GM12878 (cell line): ENCODE measurements at regions not wholly inside any gene's neighbourhood (a gene's known extent, or its start where the extent isn't known, plus 50 kb on each side); places are given as distances from the start of the nearest gene placed in this dataset.

Source experiments
- ATAC-seq: fragments of 200-7000 bp; cut with Tn5 transposase; 3 replicates; pipeline ENCODE4 v1.9.1; 2020; ENCODE audit warnings: mild to moderate bottlenecking, moderate library complexity
- BruUV-seq: library from RNA; stranded (reverse); fragments of 400-500 nt; replicated peaks from 2 replicates; lab custom pipeline; 2021; lab: Mats Ljungman, UMichigan
- CTCF ChIA-PET: fragments of 300-600 bp; sonication (Branson Sonifier 250); formaldehyde crosslinking; extraction: SDS; loops from one replicate; lab custom pipeline; 2021; ENCODE audit warnings: inconsistent platforms; lab: Yijun Ruan, JAX
- POLR2A ChIA-PET: fragments of 350-600 bp; formaldehyde crosslinking; extraction: SDS; loops from one replicate; lab custom pipeline; 2021; ENCODE audit warnings: inconsistent platforms; lab: Charles Lee
- RAD21 ChIA-PET: fragments of 300-600 bp; sonication (Branson Sonifier 250); formaldehyde crosslinking; loops from one replicate; lab custom pipeline; 2023; ENCODE audit warnings: antibody characterized with exemption; ENCODE audit not compliant: unreplicated experiment; lab: Charles Lee
- SMC1A ChIA-PET: fragments of 300-600 bp; sonication (Branson Sonifier 250); formaldehyde crosslinking; loops from one replicate; lab custom pipeline; 2023; ENCODE audit not compliant: unreplicated experiment, uncharacterized antibody; lab: Charles Lee
- DNase-seq: peaks from one replicate; pipeline ENCODE4 v3.0.0-alpha.2; 2011; ENCODE audit warnings: low read depth, low spot score
- FAIRE-seq: peaks from 3 replicates; lab custom pipeline; 2011; peaks lifted over from hg19 to GRCh38; lab: Jason Lieb, UNC
- H2AFZ ChIP-seq: 2 replicates; pipeline ENCODE4 v1.6.0; 2011; ENCODE audit warnings: low read depth, low read length, control low read depth; ENCODE audit not compliant: control insufficient read depth
- H3K27ac ChIP-seq: 2 replicates; pipeline ENCODE4 v1.5.1; 2011; ENCODE audit warnings: control low read depth; ENCODE audit not compliant: control insufficient read depth, insufficient read depth
- H3K27me3 ChIP-seq, 2 experiments: replicated peaks in 1 of 2; 2 replicates each; pipeline versions ENCODE4 v1.6.0 to v1.6.1; 2011; ENCODE audit warnings: low read length in 1 of 2; ENCODE audit not compliant: control insufficient read depth in 2 of 2, insufficient read depth in 2 of 2
- H3K36me3 ChIP-seq, 2 experiments: 2 replicates each; pipeline ENCODE4 v1.5.1; 2011; ENCODE audit warnings: low read length in 1 of 2; ENCODE audit not compliant: control insufficient read depth in 2 of 2, insufficient read depth in 2 of 2
- H3K4me1 ChIP-seq: 2 replicates; pipeline ENCODE4 v1.6.1; 2011; ENCODE audit warnings: mild to moderate bottlenecking, low read length, moderate library complexity, mixed read lengths; ENCODE audit not compliant: control insufficient read depth, insufficient read depth
- H3K4me2 ChIP-seq: 2 replicates; pipeline ENCODE4 v1.6.0; 2011; ENCODE audit warnings: control low read depth; ENCODE audit not compliant: control insufficient read depth, insufficient read depth
- H3K4me3 ChIP-seq: fragments of 200-600 bp; sonication (generic); 2 replicates; pipeline ENCODE4 v1.5.1; 2016
- H3K79me2 ChIP-seq: 2 replicates; pipeline ENCODE4 v1.6.0; 2011; ENCODE audit warnings: low read length; ENCODE audit not compliant: control insufficient read depth, insufficient read depth
- H3K9ac ChIP-seq: 2 replicates; pipeline ENCODE4 v1.8.0; 2011; ENCODE audit warnings: low read length, control low read depth, mixed read lengths; ENCODE audit not compliant: control insufficient read depth, insufficient read depth
- H3K9me3 ChIP-seq: replicated peaks from 3 replicates; pipeline ENCODE4 v1.5.1; 2011; ENCODE audit warnings: mild to moderate bottlenecking, low read length; ENCODE audit not compliant: control insufficient read depth, insufficient read depth
- H4K20me1 ChIP-seq: 2 replicates; pipeline ENCODE4 v1.6.0; 2011; ENCODE audit not compliant: control insufficient read depth, insufficient read depth
- ATF3 ChIP-seq: IDR thresholded peaks from 2 replicates; pipeline ENCODE4 v1.6.1; 2011; ENCODE audit warnings: low read depth, mild to moderate bottlenecking, low read length, moderate library complexity, borderline replicate concordance; ENCODE audit errors: extremely low read depth
- CBFB ChIP-seq: IDR thresholded peaks from 2 replicates; pipeline ENCODE4 v1.6.1; 2016; ENCODE audit warnings: antibody characterized with exemption, low read depth
- DPF2 ChIP-seq: fragments of 450-650 bp; IDR thresholded peaks from 2 replicates; pipeline ENCODE4 v1.6.1; 2017; ENCODE audit warnings: mild to moderate bottlenecking
- FOXM1 ChIP-seq: IDR thresholded peaks from 2 replicates; pipeline ENCODE4 v1.6.1; 2012; ENCODE audit warnings: low read depth, mild to moderate bottlenecking, inconsistent platforms, low read length, moderate library complexity
- HDAC2 ChIP-seq: fragments of 200-600 bp; sonication (generic); IDR thresholded peaks from 2 replicates; pipeline ENCODE4 v1.6.1; 2017
- MLLT1 ChIP-seq: fragments of 450-650 bp; IDR thresholded peaks from 2 replicates; pipeline ENCODE4 v1.6.1; 2016; ENCODE audit warnings: mild to moderate bottlenecking
- POLR2AphosphoS2 ChIP-seq: IDR thresholded peaks from 2 replicates; pipeline ENCODE4 v1.6.1; 2011; ENCODE audit warnings: low read depth, mild to moderate bottlenecking, low read length, improper control_type of control experiment, moderate library complexity
- RELA ChIP-seq: fragments of 450-650 bp; IDR thresholded peaks from 2 replicates; pipeline ENCODE4 v1.8.0; 2014; ENCODE audit warnings: borderline replicate concordance; ENCODE audit not compliant: partially characterized antibody
- SP1 ChIP-seq: IDR thresholded peaks from one replicate; pipeline ENCODE4 v1.6.1; 2011; ENCODE audit warnings: low read depth, low read length
- SRF ChIP-seq, 2 experiments: IDR thresholded peaks; 2 replicates each; pipeline ENCODE4 v1.6.1; 2011; ENCODE audit warnings: low read depth in 2 of 2, low read length in 2 of 2, mild to moderate bottlenecking in 1 of 2, moderate library complexity in 1 of 2
- SUZ12 ChIP-seq: fragments of 200-600 bp; sonication (generic); IDR thresholded peaks from one replicate; pipeline ENCODE4 v1.6.1; 2018; ENCODE audit warnings: antibody characterized with exemption, mild to moderate bottlenecking; ENCODE audit not compliant: unreplicated experiment
- YBX1 ChIP-seq: fragments of 450-650 bp; IDR thresholded peaks from 2 replicates; pipeline ENCODE4 v1.6.1; 2016; ENCODE audit warnings: antibody characterized with exemption
- ZBED1 ChIP-seq: IDR thresholded peaks from 2 replicates; pipeline ENCODE4 v1.6.1; 2016; ENCODE audit warnings: borderline replicate concordance
- ZBTB33 ChIP-seq: fragments of 450-650 bp; IDR thresholded peaks from 2 replicates; pipeline ENCODE4 v1.6.1; 2017; ENCODE audit warnings: mild to moderate bottlenecking
- ZBTB4 ChIP-seq: fragments of 450-650 bp; formaldehyde crosslinking; IDR thresholded peaks from 2 replicates; pipeline ENCODE4 v1.4.0; 2022; ENCODE audit warnings: mild to moderate bottlenecking, moderate library complexity
- ZNF274 ChIP-seq: IDR thresholded peaks from one replicate; pipeline ENCODE4 v1.8.0; 2011; ENCODE audit not compliant: insufficient read length, insufficient read depth
- ZNF622 ChIP-seq: fragments of 450-650 bp; IDR thresholded peaks from 2 replicates; pipeline ENCODE4 v1.6.1; 2017; ENCODE audit warnings: mild to moderate bottlenecking, inconsistent platforms
- WGBS: methylation state at CpG from one replicate; pipeline ENCODE4 v1.1.6; 2016; ENCODE audit warnings: low lambda C conversion rate; ENCODE audit not compliant: insufficient replicate concordance, insufficient coverage; ENCODE audit errors: missing lambda C conversion rate; 5-methylcytosine and 5-hydroxymethylcytosine counted together
- in situ Hi-C: fragments of 300-500 bp; cut with MboI; formaldehyde crosslinking; loops from 9 replicates; pipeline ENCODE4 v1.14.3; 2018; ENCODE audit warnings: mixed read lengths
- intact Hi-C: fragments of 100-400 bp; cut with micrococcal nuclease; formaldehyde crosslinking; loops from one replicate; pipeline ENCODE4 v1.14.2; 2022; ENCODE audit not compliant: unreplicated experiment

- no peak overlapping the region for H2AFZ ChIP-seq
- BruUV-seq = no TSS peak
- H3K4me2 ChIP-seq = no peak overlapping the region
- FAIRE-seq (no peak), DNase-seq (no peak)
- H3K4me3 ChIP-seq = no peak overlapping the region
- in situ Hi-C loops = no loop called here
- H3K27me3 ChIP-seq = no peaks in the 10 kb centered on the region; a peak in 2 of 4 replicates
- RAD21 ChIA-PET = no interaction called here
- TF ChIP-seq RELA (no peak), CBFB (no peak), SUZ12 (no peak), SRF (IDR thresholded peaks at IDR 0.05; ENCODE audit: low read depth in 2 of 2, low read length in 2 of 2) (no peak), FOXM1 (no peak), ZBED1 (no peak), ZBTB4 (CRISPR knock-in tag) (no peak), SP1 (no peak), DPF2 (no peak), MLLT1 (no peak), YBX1 (no peak), ATF3 (no peak), HDAC2 (no peak), ZBTB33 (no peak), ZNF622 (no peak), ZNF274 (no peak), POLR2AphosphoS2 (no peak)
- TF ChIP-seq, all 136 proteins: peak for 0
- POLR2A ChIA-PET = no interaction called here
- H3K79me2 ChIP-seq = no peaks in the 10 kb centered on the region
- no peaks in the 10 kb centered on the region for H3K36me3 ChIP-seq
- CTCF ChIA-PET = no interaction called here
- H3K9me3 ChIP-seq = no peaks in the 10 kb centered on the region
- intact Hi-C loops = no loop called here
- no peaks in the 10 kb centered on the region for H3K4me1 ChIP-seq
- H3K27ac ChIP-seq = no peak overlapping the region
- H4K20me1 ChIP-seq = no peaks in the 10 kb centered on the region
- ATAC-seq = no peak
- WGBS = 0% methylated on average over 1 of the region's 1 CpG
- SMC1A ChIA-PET = interaction anchor here (0.8 to 1.1 kb wide), 2 partner anchors 18 kb away, joined by 3 to 4 read pairs; no protein-coding TSS in a partner anchor
- no peak overlapping the region for H3K9ac ChIP-seq
Observed at GRCh38 chr4:147042046-147042445, 96.4 kb upstream of the TTC29 start.
